ENCODE measurements at regions not wholly inside any gene's neighbourhood (a gene's known extent, or its start where the extent isn't known, plus 50 kb on each side); places are given as distances from the start of the nearest gene placed in this dataset.

GRCh38 chr20:63056236-63057170 is 49.7 kb upstream of the BHLHE23 start:
- no peak for DNase-seq (ENCODE audit: low read depth)

All from activated T-helper 1 cell treated with Interleukin-2 at 50 U/mL for 16 hours (primary cell).